RPMI8226 (cell line): ENCODE measurements at regions not wholly inside any gene's neighbourhood (a gene's known extent, or its start where the extent isn't known, plus 50 kb on each side); places are given as distances from the start of the nearest gene placed in this dataset.
"Not testable (repeated sequence)": the region's sequence is repeated elsewhere in the genome, so short reads cannot be mapped to it uniquely, and the experiment has no call there.

Experiments used
- DNase-seq: peaks from one replicate; pipeline ENCODE4 v3.0.0-alpha.2; 2015

- DNase-seq: no peak
These were observed 50.3 kb downstream of the PLXNA1 start for GRCh38 chr3:127033171-127033570.

- DNase-seq: no peak
These were observed 50.9 kb downstream of the PLXNA1 start for GRCh38 chr3:127033786-127034185.

- no peak for DNase-seq
These were observed 51.5 kb downstream of the PLXNA1 start for GRCh38 chr3:127034195-127034989.

- DNase-seq: no peak
These were observed 52.2 kb downstream of the PLXNA1 start for GRCh38 chr3:127034990-127035652.

GRCh38 chr3:127035677-127036076, 52.8 kb downstream of the PLXNA1 start:
- DNase-seq: peak; percentile 36

- no peak for DNase-seq
These were observed 53.5 kb downstream of the PLXNA1 start for GRCh38 chr3:127036209-127037020.

GRCh38 chr3:127037021-127037400, 54.1 kb downstream of the PLXNA1 start:
- DNase-seq: no peak

GRCh38 chr3:127037418-127037841, 54.5 kb downstream of the PLXNA1 start:
- DNase-seq: no peak

GRCh38 chr3:127037971-127038446, 55.1 kb downstream of the PLXNA1 start:
- DNase-seq: no peak

- DNase-seq: no peak
These were observed 55.6 kb downstream of the PLXNA1 start for GRCh38 chr3:127038466-127038865.

- DNase-seq: no peak
These were observed 56.1 kb downstream of the PLXNA1 start for GRCh38 chr3:127038923-127039581.

GRCh38 chr3:127039719-127040118, 56.8 kb downstream of the PLXNA1 start:
- DNase-seq: no peak

GRCh38 chr3:127040216-127040615, 57.3 kb downstream of the PLXNA1 start:
- DNase-seq: no peak

GRCh38 chr3:127041264-127041820, 58.4 kb downstream of the PLXNA1 start:
- DNase-seq: no peak

GRCh38 chr3:127041933-127042332, 59.0 kb downstream of the PLXNA1 start:
- no peak for DNase-seq

GRCh38 chr3:127042634-127043033, 59.7 kb downstream of the PLXNA1 start:
- no peak for DNase-seq

GRCh38 chr3:127043041-127043641, 60.2 kb downstream of the PLXNA1 start:
- no peak for DNase-seq

- DNase-seq: no peak
These were observed 61.0 kb downstream of the PLXNA1 start for GRCh38 chr3:127043731-127044510.

- DNase-seq: peak; percentile 49
These were observed 62.1 kb downstream of the PLXNA1 start for GRCh38 chr3:127044996-127045395.

- no peak for DNase-seq
These were observed 62.6 kb downstream of the PLXNA1 start for GRCh38 chr3:127045435-127046045.

- DNase-seq: not testable (repeated sequence)
These were observed 63.8 kb downstream of the PLXNA1 start for GRCh38 chr3:127046690-127047089.
